Amygdala (tissue), 56 donors: ENCODE measurements at regions not wholly inside any gene's neighbourhood (a gene's known extent, or its start where the extent isn't known, plus 50 kb on each side); places are given as distances from the start of the nearest gene placed in this dataset.

ENCODE experiments used
- DNase-seq, 56 donors: peaks; one replicate each; lab custom pipeline; 2025; lab: John Stamatoyannopoulos, UW

DNA sequence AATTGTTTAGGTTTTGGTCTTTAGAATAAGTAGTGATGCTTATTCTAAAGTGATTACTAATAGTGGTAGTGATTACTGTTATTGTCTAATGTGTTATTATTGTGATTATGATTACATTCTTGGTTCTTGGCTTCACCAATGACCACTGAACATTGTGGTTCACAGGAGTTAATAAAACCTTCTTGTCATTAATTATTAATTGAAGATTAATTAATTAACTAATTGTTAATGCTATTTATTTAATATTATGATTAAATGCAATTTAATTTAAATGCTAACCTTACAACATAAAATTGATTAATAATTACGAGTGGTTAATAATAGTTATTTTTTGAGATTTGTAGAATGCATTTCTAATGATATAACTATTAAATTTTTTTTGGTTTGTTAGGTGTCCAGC lies 747.7 kb upstream of the POM121L12 start:
- DNase-seq, result no peak

- no peak for DNase-seq
Observed at GRCh38 chr7:52285689-52286088, 749.7 kb upstream of the POM121L12 start.

GRCh38 chr7:52283335-52283734 lies 752.1 kb upstream of the POM121L12 start:
- no peak for DNase-seq

- no peak for DNase-seq
Observed at GRCh38 chr7:52273685-52274610, 761.5 kb upstream of the POM121L12 start.

GRCh38 chr7:52271703-52272102 lies 763.7 kb upstream of the POM121L12 start:
- DNase-seq, result no peak

- DNase-seq, result no peak
Observed at GRCh38 chr7:52270301-52270700, 765.1 kb upstream of the POM121L12 start.

- no peak for DNase-seq
Observed at GRCh38 chr7:52269669-52270068, 765.8 kb upstream of the POM121L12 start.

GRCh38 chr7:52261057-52261456 lies 774.4 kb upstream of the POM121L12 start:
- no peak for DNase-seq

- DNase-seq, result no peak
Observed at GRCh38 chr7:52260046-52260665, 775.3 kb upstream of the POM121L12 start.

- no peak for DNase-seq
Observed at GRCh38 chr7:52257890-52258289, 777.5 kb upstream of the POM121L12 start.

DNA sequence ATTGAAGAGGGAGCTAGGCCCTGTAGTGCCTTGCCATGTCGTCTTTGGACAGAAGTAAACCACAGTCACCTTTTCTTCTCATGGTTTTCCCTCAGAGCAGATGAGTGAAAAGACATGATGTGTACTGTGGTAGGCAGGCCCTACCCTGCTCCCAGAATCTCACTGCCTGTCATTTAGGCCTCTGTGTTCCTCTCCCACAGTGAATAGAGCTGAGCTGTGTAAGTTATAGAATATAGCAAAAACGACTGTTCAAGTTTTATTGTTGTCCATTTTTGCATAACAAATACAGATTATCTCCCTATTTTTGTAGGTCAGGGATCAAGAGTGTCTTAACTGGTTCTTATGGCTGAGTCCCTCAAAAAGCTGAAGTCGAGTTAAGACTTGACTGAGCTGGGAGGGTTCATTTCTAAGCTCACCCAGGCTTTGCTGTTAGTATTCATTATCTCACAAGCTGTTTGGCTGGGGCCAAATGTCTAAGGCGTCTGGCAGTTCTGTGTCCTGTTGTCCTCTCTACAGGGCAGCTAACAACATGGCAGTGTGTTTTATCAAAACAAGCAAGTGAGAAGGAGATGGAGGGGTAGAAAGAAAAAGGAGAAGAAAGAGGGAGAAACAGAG lies 780.9 kb upstream of the POM121L12 start:
- DNase-seq, result no peak

DNA sequence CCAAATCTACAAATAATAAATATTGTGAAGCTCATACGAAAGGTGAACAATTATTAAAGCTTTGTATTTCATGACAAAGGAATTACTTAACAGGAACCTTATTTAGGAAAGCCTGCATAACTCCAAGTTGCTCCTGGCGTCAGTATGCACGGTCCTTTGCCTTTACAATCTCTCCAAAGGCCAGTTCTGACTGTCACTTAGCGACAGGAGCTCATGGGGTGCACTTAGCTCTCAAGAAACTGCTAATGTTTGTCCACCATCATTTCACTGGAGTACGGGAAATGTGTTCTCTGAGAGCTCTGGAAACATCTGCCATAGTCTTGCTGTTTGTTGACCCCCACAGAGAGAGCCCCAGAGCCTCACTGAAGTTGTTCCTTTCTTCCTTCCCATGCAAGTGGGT lies 781.5 kb upstream of the POM121L12 start:
- no peak for DNase-seq

DNA sequence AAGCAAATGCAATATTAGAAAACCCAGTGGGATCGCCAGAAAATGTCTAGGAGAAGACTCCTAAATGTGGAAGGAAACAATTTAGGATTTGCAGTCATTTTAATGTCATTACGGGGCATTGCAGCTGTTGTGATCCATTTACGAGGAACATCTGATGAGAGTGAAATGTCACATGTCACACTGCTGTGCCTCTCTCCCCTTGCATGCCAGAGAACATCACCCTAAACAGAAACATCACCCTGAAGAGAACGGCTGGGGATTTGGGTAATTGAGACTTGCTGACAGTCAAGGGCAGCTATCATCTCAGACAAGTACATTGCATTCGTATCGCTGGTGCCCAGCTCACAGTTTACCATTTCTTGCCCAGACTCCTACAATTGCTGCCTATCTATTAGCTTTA lies 785.7 kb upstream of the POM121L12 start:
- no peak for DNase-seq

GRCh38 chr7:52247518-52247917 lies 787.9 kb upstream of the POM121L12 start:
- DNase-seq, result no peak

DNA sequence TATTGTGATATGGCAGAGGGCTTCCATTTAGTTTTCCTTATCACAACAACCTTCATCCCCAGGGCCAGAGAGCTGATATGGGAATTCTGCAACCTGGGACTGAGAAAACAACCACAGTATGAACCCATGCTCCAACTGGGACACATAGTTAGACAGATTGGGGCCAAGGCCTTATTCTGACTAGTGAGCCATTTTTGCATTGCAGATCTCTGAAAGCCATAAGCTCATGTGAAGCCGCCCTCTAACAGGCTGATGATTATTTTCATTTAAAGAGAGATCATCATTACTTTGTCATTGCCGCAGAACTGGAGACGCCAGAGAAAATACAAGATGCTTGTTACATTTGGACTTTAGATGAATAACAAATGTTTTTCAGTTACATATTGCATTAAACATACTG lies 791.7 kb upstream of the POM121L12 start:
- DNase-seq, result no peak

GRCh38 chr7:52233248-52233647 lies 802.2 kb upstream of the POM121L12 start:
- peak in 2 of 56 donors; percentile 3 to 6 for DNase-seq

GRCh38 chr7:52211930-52212329 lies 823.5 kb upstream of the POM121L12 start:
- no peak for DNase-seq

DNA sequence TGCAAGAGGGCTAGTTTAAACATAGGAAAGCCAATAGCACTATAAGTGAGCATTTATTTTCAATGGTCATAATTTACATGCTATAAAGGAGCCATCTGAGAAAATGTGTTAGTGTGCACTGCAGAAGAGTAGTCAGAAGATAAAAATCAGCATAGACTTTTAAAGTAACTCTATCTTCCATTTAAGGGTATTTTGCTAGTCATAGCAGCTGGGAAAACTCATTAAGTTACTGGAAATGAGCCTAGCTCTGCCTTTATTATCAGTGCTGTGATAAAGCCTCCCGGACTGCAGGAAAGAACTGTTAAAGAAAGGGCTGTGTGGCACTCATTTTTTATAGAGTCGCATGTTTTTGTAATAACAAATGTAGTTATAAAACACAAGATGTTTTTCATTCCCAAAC lies 825.8 kb upstream of the POM121L12 start:
- DNase-seq, result no peak

DNA sequence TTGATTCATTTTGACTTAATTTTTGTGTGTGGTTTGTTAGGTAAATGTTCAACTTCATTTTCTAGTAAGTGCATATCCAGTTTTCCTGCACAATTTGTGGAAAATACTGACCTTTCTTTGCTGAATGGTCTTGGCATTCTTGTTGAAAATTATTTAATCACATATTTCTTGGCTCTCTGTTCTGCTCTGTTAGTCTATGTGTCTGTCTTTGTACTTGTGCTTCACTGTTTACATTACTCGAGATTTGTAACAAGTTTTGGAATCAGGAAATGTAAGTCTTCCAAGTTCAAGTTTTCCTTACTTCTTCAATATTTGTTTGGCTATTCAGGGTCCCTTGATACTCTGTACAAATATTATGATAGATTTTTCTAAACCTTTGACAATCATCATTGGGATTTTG lies 838.2 kb upstream of the POM121L12 start:
- DNase-seq, result no peak

DNA sequence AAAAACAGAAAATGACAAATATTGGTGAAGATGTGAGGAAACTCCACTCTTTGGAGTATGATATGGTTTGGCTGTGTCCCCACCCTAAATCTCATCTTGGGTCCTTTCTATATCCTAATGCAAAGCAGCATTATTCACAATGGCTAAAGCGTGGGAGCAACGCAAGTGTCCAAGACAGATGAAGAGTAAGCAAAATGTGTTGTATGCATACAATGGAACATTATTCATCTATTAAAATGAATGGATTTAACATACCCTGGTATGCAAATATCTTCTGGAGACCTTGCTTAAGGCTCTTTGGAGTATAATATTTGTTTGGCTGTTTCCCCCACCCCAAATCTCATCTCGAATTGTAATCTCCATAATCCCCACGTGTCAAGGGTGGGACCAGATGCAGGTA lies 839.8 kb upstream of the POM121L12 start:
- DNase-seq, result no peak

DNA sequence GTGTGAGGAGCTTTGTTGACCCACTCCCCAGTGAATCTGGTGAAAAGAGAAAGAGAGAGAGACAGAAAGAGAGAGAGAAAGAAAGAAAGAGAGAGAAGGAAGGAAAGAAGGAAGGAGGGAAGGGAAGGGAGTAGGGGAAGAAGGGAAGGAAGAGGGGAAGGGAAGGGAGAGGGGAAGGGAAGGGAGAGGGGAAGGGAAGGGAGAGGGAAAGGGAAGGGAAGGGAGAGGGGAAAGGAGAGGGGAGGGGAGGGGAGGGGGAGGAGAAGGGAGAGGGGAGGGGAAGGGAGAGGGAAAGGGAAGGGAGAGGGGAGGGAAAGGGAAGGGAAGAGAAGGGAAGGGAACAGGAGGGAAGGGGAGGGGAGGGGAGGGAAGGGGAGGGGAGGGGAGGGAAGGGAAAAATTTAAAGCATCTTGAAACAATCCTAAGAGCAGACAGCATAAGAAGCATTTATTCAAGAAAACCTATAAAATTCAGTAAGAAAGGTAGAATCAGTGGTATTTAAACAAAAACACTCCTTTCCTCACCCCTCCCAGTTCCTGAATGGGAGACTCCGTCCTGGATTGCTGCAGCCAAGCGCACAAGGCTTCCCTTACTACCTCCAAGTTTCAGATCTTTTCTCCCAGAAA lies 846.2 kb upstream of the POM121L12 start:
- no peak for DNase-seq
